NCI-H345 treated with DMSO at 0.1 percent for 48 hours (cell line): ENCODE measurements at regions not wholly inside any gene's neighbourhood (a gene's known extent, or its start where the extent isn't known, plus 50 kb on each side); places are given as distances from the start of the nearest gene placed in this dataset.
"Not testable (repeated sequence)": the region's sequence is repeated elsewhere in the genome, so short reads cannot be mapped to it uniquely, and the experiment has no call there.

Source experiments
- DNase-seq: peaks from one replicate; lab custom pipeline; 2025; ENCODE audit not compliant: unreplicated experiment; lab: John Stamatoyannopoulos, UW

DNA sequence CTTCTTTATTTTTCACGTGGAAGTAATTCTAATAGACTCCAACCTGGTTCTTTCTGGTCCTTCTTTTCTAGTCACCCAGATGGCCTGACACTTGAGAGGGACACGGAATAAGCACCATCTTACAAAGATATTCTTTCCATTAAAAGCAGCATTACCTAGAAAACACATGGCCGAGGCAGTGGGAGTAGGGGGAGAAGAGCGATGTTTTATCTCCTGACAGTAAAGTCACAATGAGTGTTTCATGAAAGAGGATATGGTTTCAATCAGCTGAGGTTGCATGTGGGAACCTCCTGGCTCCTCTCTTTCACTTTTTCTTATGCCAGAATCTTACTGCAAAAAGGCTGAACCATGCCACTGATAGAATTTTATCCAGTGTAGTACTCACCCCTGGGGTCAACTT, 288.8 kb upstream of the SPAG17 start:
- no peak for DNase-seq

DNA sequence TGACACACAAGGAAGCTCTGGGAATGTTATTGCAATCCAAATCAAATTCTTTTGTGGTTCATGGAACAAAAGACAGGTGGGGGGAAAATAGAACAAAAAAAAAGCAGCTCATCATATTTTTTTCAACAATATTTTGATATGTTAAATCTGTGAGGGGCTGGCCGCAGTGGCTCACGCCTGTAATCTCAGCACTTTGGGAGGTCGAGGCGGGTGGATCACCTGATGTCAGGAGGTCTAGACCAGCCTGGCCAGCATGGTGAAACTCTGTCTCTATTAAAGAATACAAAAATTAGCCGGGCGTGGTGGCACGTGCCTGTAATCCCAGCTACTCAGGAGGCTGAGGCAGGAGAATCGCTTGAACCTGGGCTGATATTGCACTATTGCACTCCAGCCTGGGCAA, 279.4 kb upstream of the SPAG17 start:
- DNase-seq: not testable (repeated sequence)

DNA sequence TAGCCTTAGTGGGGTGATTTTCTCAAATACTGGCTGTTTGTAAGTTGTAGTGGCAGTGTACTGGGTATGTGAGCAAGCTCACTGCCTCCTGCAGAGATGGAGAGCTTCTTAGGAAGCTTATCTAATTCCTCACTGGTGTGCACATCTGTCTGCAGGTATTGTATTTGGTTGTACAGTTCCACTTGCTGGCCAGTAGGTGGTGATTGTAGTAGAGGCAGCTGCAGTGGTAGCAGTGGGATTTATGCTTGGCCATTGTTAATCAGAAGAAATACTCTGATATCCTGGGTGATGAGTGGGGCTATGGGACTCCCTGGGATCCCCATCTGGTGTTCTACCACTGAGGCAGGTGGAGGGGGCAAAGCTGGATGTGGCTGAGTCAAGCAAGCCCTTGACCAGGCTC, 276.1 kb upstream of the SPAG17 start:
- DNase-seq: no peak

GRCh38 chr1:118459871-118460270, 274.8 kb upstream of the SPAG17 start:
- no peak for DNase-seq

- not testable (repeated sequence) for DNase-seq
Measured at GRCh38 chr1:118453856-118454255, 268.8 kb upstream of the SPAG17 start.

- DNase-seq: no peak
Measured at GRCh38 chr1:118445156-118445555, 260.1 kb upstream of the SPAG17 start.

- no peak for DNase-seq
Measured at GRCh38 chr1:118442214-118442613, 257.2 kb upstream of the SPAG17 start.

DNA sequence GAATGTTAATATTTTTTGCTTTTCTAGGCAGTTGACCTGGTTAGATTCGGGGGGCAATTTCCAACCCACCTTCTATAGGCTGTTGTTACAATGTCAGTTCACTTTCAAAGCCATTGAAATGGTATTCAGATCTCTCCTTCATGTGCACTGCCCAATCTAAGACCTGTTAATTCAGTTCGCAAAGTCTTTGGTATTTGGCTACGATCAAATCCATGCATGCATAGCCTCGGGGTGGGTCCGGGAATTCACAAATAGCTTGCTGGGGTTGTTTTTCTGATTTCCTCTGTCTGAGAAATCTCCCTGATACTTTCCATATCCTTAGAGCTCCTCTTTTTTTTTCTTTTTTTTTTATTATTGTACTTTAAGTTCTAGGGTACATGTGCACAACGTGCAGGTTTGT, 252.6 kb upstream of the SPAG17 start:
- no peak for DNase-seq

DNA sequence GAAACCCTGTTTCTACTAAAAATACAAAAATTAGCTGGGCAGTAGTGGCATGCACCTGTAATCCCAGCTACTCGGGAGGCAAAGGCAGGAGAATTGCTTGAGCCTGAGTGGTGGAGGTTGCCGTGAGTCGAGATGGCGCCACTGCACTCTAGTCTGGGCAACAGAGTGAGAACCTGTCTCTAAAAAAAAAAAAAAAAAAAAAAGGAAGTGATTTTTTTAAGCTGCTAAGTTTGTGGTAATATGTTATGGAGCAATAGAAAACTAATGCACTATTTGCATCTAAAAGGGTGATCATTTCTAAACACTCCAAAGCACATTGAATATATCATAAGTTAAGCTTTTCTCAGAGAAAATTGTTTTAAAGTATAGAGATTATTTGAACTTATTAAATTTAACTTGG, 244.8 kb upstream of the SPAG17 start:
- no peak for DNase-seq

DNA sequence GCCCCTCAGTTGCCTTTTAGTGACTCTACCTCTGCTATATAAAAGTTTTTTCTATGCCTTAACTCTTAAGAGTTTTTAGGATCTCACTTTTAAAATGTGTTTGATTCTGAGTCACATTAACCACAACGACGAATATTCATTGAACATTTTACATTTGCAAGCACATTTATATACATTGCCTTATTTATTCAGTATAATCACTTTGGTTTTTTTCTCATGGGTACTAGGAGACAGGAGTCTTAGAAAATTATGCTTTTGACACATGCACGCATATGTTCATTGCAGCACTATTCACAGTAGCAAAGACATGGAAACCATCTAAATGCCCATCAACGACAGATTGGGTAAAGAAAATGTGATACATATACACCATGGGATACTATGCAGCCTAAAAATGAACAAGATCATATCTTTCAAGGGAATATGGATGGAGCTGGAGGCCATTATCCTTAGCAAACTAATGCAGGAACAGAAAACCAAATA, 236.9 kb upstream of the SPAG17 start:
- DNase-seq: no peak

DNA sequence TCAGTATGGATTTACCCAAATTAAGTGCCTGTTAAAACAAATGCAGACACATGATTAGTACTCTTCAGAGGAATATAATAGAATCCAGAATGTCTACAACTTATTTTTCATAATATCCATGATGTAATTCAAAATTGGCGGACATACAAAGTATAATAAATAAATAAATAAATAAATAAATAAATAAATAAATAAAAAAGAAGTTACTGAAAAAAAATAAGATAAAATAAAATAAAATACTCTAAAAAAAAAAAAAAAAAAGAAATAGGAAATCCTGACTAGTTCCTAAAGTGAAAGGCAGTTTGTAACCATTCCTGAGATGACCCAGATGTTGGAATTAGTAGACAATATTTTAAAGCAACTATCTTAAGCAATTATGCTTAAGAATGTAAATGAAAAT, 219.0 kb upstream of the SPAG17 start:
- no peak for DNase-seq

- DNase-seq: no peak
Measured at GRCh38 chr1:118397496-118397859, 212.4 kb upstream of the SPAG17 start.

DNA sequence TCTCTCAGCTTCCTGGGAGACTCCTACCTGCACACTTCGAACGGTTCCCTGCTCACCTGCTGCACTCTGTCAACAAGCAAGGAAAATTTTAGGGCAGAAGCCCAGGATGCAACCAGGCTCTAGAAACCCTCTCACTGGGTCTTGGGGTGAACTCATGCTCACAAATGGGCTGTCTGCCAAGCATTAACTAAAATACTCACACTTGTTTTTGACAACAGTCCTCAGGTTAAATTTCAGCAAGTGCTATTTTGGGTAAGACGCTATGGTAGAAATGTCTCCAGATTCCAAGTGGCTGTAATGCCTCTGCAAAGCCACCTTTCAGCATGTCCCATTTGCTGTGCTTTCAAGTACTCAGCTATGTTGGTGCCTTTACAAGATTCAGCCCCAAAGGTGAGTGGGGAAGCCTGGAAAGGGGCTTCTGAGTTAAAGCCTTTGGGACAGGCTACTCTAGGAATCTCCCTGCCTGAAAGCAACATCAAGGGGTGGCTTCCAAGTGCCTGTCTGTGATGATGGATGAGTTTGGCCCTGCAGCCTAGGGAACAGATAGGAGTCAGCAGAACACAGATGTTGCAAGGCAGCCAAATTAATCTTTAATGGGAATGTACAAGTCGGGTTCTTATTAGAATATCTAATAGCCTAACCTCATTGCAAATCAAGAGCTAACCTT, 211.9 kb upstream of the SPAG17 start:
- no peak for DNase-seq

DNA sequence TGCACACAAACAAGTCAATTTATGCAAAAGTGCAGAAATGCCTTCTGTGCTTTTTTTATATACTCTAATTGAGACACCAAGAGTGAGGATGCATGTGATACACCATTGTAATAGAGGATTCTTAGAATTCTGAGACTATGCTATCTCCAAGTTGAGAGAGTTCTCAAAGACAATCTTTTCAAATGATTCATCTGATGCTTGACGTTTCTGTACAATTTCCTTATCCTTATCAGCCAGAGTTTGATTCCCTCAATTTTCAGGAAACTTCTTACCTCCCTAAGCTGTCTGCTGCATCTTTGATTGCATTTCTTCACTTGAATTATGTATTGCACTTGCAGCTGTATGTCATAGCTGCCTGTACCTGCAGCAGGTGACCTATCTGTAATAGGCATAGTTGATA, 211.3 kb upstream of the SPAG17 start:
- DNase-seq: no peak

DNA sequence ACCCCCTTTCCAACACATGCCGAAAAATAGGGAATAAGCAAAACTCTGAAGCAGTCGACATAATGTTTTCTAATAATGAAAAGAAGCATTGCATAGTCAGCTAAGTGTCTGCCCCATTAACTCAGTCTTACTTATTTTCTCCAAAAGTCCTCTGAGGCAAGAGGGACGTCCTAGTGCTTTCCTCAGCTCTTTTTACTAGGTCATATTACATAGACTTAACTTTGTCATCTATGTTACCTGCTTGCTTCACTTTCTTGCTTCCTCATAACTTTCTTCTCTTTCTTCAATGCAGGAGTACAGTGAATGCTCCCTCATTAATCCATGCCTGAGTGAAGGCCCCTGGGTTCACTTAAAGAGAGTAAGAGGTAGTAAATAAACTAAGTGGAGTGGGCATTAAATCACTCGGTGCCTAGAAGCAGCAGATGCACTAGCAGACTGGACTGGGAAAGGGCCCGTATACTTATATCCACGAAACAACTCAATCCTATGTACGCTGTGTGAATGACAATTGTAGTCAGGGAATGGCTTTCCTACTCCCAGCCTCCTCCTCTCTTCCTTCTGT, 210.5 kb upstream of the SPAG17 start:
- no peak for DNase-seq

- no peak for DNase-seq
Measured at GRCh38 chr1:118390955-118391354, 205.9 kb upstream of the SPAG17 start.

GRCh38 chr1:118388301-118388959, 203.4 kb upstream of the SPAG17 start:
- no peak for DNase-seq

- no peak for DNase-seq
Measured at GRCh38 chr1:118381197-118381869, 196.3 kb upstream of the SPAG17 start.

DNA sequence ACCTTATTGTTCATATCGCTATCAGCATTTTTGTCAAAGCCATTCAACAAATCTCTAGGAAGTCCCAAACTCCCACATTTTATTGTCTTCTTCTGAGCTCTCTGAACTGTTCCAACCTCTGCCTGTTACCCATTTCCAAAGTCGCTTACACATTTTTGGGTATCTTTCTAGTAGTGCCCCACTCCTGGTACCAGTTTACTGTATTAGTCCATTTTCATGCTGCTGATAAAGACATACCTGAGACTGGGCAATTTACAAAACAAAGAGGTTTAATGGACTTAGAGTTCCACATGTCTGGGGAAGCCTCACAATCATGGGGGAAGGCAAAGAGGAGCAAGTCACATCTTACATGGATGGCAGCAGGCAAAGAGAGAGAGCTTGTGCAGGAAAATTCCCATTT, 192.2 kb upstream of the SPAG17 start:
- not testable (repeated sequence) for DNase-seq

DNA sequence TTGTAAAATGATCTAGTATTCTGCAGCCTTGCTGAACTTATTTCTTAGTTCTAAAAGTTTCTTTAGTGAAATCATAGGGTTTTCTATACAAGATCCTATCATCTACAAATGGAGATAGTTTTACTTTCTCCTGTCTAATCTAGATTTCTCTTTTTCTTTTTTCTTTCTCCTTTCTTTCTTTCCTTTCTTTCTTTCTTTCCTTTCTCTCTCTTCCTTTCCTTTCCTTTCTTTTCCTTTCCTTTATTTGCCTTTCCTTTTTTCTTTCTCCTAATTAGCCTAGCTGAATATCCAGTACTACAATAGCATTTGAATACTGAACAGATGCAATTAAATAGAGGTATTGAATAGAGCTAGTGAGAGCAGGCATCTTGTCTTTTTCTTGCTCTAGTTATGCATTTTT, 186.6 kb upstream of the SPAG17 start:
- no peak for DNase-seq

- DNase-seq: no peak
Measured at GRCh38 chr1:118370861-118371260, 185.8 kb upstream of the SPAG17 start.

GRCh38 chr1:118366286-118366685, 181.3 kb upstream of the SPAG17 start:
- no peak for DNase-seq
